ENCODE measurements at regions not wholly inside any gene's neighbourhood (a gene's known extent, or its start where the extent isn't known, plus 50 kb on each side); places are given as distances from the start of the nearest gene placed in this dataset.

GRCh38 chr5:138625134-138625533, 49.9 kb upstream of the HSPA9 start:
- TF ChIP-seq CTCF (IDR thresholded peaks at IDR 0.05) (no peak), POLR2A (IDR thresholded peaks at IDR 0.05; ENCODE audit: low read depth) (no peak)
